GM23248 (cell line): ENCODE measurements at regions not wholly inside any gene's neighbourhood (a gene's known extent, or its start where the extent isn't known, plus 50 kb on each side); places are given as distances from the start of the nearest gene placed in this dataset.

Experiments used
- EZH2 ChIP-seq: fragments of 200-600 bp; sonication (generic); IDR thresholded peaks from 2 replicates; pipeline ENCODE4 v1.6.1; 2018; ENCODE audit warnings: antibody characterized with exemption, mild to moderate bottlenecking; ENCODE audit not compliant: insufficient read depth, poor library complexity, severe bottlenecking
- EZH2phosphoT487 ChIP-seq: fragments of 200-600 bp; sonication (generic); IDR thresholded peaks from 2 replicates; pipeline ENCODE4 v1.6.1; 2018; ENCODE audit warnings: antibody characterized with exemption, moderate library complexity, mild to moderate bottlenecking, low read depth; ENCODE audit not compliant: insufficient read depth

- TF ChIP-seq EZH2phosphoT487 (no peak), EZH2 (no peak)
These were observed 601.5 kb downstream of the ACTL7B start for GRCh38 chr9:108254236-108254635.
